Sigmoid colon (tissue), 6 donors: ENCODE measurements at regions not wholly inside any gene's neighbourhood (a gene's known extent, or its start where the extent isn't known, plus 50 kb on each side); places are given as distances from the start of the nearest gene placed in this dataset.
"Not testable (repeated sequence)": the region's sequence is repeated elsewhere in the genome, so short reads cannot be mapped to it uniquely, and the experiment has no call there.

Experiments
- DNase-seq: peaks from one replicate; pipeline ENCODE4 v3.0.0-alpha.2; 2019
- H3K27ac ChIP-seq, 4 donors: fragments of 200-600 bp; sonication (generic); one replicate each; pipeline ENCODE4 v1.5.1; 2016 to 2019; ENCODE audit warnings: mild to moderate bottlenecking in 1 of 4
- H3K27me3 ChIP-seq, 3 donors: fragments of 200-600 bp; sonication (generic); one replicate each; pipeline ENCODE4 v1.5.1; 2019; ENCODE audit warnings: mild to moderate bottlenecking in 1 of 3
- H3K36me3 ChIP-seq, 4 donors: fragments of 200-600 bp; sonication (generic); one replicate each; pipeline ENCODE4 v1.5.1; 2016 to 2019
- H3K4me1 ChIP-seq, 4 donors: fragments of 200-600 bp; sonication (generic); one replicate each; pipeline ENCODE4 v1.5.1; 2017 to 2019
- H3K4me3 ChIP-seq, 4 donors: fragments of 200-600 bp; sonication (generic); one replicate each; pipeline ENCODE4 v1.5.1; 2017 to 2019; ENCODE audit warnings: mild to moderate bottlenecking in 2 of 4, moderate library complexity in 1 of 4
- H3K9me3 ChIP-seq, 4 donors: fragments of 200-600 bp in 3 of 4; sonication (generic) in 3 of 4; one replicate each; pipeline versions ENCODE4 v1.5.1 to v1.6.1; 2013 to 2019
- EP300 ChIP-seq, 4 donors: sonication (generic); formaldehyde crosslinking; IDR thresholded peaks; one replicate each; pipeline ENCODE4 v1.6.1; 2017; ENCODE audit warnings: antibody characterized with exemption in 4 of 4
- POLR2A ChIP-seq, 2 donors: fragments of 450-650 bp; IDR thresholded peaks; one replicate each; pipeline ENCODE4 v1.6.1; 2016; ENCODE audit warnings: antibody characterized with exemption in 2 of 2, mild to moderate bottlenecking in 2 of 2, moderate library complexity in 2 of 2
- POLR2AphosphoS5 ChIP-seq, 4 donors: sonication (generic); formaldehyde crosslinking; IDR thresholded peaks; one replicate each; pipeline ENCODE4 v1.6.1; 2017; ENCODE audit warnings: antibody characterized with exemption in 4 of 4
- WGBS, 2 donors: extraction: QIAGEN DNeasy Blood & Tissue Kit; methylation state at CpG; one replicate each; pipeline ENCODE4 v1.1.7; 2013; 5-methylcytosine and 5-hydroxymethylcytosine counted together
- intact Hi-C: fragments of 100-400 bp; cut with DNase I; formaldehyde crosslinking; loops from one replicate; pipeline ENCODE4 v1.15.1; 2023
- TF ChIP-seq, protein P1 (sequence below), 4 experiments: fragments of 450-650 bp in 3 of 4; fragments of 200-600 bp in 1 of 4; IDR thresholded peaks; one replicate each; pipeline ENCODE4 v1.5.1; 2016 to 2019; ENCODE audit warnings: antibody characterized with exemption in 4 of 4, mild to moderate bottlenecking in 3 of 4, moderate library complexity in 2 of 4
- donor health status: healthy with polysubstance abuse.
- donor health status: healthy.

DNA sequence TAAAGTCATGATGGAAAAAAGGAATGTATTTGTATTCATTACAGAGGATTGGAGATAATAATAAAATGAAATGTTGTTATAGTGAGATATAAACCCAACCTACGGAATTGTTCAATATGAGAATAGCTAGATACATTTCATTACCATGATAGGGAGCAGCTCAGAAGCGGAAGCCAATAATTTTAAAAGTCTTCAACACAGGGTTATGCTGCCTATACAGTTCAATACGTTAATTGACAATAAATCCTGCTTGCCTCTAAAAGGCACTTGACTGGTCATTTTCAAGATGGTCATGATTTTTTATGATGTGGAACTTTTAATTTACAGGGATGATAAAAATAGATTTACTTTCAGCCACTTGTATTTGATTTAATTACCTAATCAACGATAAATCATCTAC lies 506.8 kb downstream of the TMEM114 start:
- Histone ChIP-seq H3K27ac (no peak overlapping the region), H3K27me3 (no peaks in the 10 kb centered on the region), H3K9me3 (no peaks in the 10 kb centered on the region), H3K4me3 (no peak overlapping the region), H3K4me1 (no peaks in the 10 kb centered on the region), H3K36me3 (no peaks in the 10 kb centered on the region)
- TF ChIP-seq POLR2AphosphoS5 (IDR thresholded peaks at IDR 0.05): no peak
- no peak for TF ChIP-seq POLR2A (IDR thresholded peaks at IDR 0.05)
- TF ChIP-seq EP300 (IDR thresholded peaks at IDR 0.05): no peak
- TF ChIP-seq, protein P1, sequence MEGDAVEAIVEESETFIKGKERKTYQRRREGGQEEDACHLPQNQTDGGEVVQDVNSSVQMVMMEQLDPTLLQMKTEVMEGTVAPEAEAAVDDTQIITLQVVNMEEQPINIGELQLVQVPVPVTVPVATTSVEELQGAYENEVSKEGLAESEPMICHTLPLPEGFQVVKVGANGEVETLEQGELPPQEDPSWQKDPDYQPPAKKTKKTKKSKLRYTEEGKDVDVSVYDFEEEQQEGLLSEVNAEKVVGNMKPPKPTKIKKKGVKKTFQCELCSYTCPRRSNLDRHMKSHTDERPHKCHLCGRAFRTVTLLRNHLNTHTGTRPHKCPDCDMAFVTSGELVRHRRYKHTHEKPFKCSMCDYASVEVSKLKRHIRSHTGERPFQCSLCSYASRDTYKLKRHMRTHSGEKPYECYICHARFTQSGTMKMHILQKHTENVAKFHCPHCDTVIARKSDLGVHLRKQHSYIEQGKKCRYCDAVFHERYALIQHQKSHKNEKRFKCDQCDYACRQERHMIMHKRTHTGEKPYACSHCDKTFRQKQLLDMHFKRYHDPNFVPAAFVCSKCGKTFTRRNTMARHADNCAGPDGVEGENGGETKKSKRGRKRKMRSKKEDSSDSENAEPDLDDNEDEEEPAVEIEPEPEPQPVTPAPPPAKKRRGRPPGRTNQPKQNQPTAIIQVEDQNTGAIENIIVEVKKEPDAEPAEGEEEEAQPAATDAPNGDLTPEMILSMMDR (IDR thresholded peaks at IDR 0.05): no peak
- 86 to 87% methylated on average over 4 of the region's 4 CpGs for WGBS, 2 donors
- no peak for DNase-seq
- intact Hi-C loops: no loop called here

DNA sequence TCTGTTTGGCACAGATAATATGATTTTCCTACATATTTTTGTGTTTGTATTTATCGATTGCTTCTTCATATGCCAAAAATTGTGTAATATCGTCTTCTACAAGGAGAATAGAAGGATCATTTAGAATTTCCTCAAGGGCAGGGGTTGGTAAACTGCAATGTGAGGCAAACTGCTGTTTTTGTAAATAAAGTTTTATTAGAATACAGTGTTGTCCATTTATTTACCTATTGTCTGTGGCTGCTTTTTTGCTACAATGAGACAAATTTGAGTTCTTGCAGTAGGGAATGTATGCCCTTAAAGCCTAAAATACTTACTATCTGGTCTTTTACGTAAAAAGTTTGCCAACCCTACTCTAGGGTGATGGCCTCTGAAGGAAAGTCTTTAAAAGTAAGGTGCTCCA lies 509.5 kb downstream of the TMEM114 start:
- Histone ChIP-seq H3K27me3 (no peaks in the 10 kb centered on the region), H3K4me3 (no peak overlapping the region), H3K36me3 (no peaks in the 10 kb centered on the region), H3K9me3 (no peaks in the 10 kb centered on the region), H3K4me1 (no peaks in the 10 kb centered on the region), H3K27ac (no peak overlapping the region)
- TF ChIP-seq POLR2A (IDR thresholded peaks at IDR 0.05): no peak
- no peak for TF ChIP-seq EP300 (IDR thresholded peaks at IDR 0.05)
- TF ChIP-seq, protein P1 (IDR thresholded peaks at IDR 0.05): no peak
- TF ChIP-seq POLR2AphosphoS5 (IDR thresholded peaks at IDR 0.05): no peak
- no peak for DNase-seq
- intact Hi-C loops: no loop called here
- WGBS, 2 donors: 83 to 87% methylated on average over 3 of the region's 3 CpGs

DNA sequence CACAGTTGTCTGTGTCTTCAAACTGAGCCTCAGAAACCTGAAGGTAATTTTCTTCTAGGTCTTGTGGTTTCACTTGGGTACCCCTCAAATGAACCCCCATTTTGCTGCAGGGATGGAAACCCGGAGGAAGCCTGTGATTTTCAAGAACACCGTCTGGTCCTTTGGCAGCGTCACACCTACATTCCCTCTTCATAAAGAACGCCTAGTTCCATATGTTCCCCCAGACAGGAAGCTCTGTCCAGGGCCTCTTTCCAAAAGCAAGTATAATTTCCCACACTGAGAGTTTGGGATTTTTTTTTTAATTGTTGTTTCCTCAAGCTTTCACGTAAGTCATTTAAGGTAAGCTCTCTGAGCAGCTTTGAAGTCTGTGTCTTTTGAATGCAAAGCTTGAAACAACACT lies 515.0 kb downstream of the TMEM114 start:
- H3K36me3 ChIP-seq: no peaks in the 10 kb centered on the region
- H3K27ac ChIP-seq: no peak overlapping the region
- no peaks in the 10 kb centered on the region for H3K4me1 ChIP-seq
- intact Hi-C loops: no loop called here
- no peaks in the 10 kb centered on the region for H3K27me3 ChIP-seq
- H3K4me3 ChIP-seq: no peak overlapping the region
- no peak for TF ChIP-seq POLR2A (IDR thresholded peaks at IDR 0.05)
- TF ChIP-seq, protein P1 (IDR thresholded peaks at IDR 0.05): no peak
- TF ChIP-seq EP300 (IDR thresholded peaks at IDR 0.05): no peak
- TF ChIP-seq POLR2AphosphoS5 (IDR thresholded peaks at IDR 0.05): no peak
- no peaks in the 10 kb centered on the region for H3K9me3 ChIP-seq
- no peak for DNase-seq
- WGBS, 2 donors: 84 to 91% methylated on average over 5 of the region's 5 CpGs

DNA sequence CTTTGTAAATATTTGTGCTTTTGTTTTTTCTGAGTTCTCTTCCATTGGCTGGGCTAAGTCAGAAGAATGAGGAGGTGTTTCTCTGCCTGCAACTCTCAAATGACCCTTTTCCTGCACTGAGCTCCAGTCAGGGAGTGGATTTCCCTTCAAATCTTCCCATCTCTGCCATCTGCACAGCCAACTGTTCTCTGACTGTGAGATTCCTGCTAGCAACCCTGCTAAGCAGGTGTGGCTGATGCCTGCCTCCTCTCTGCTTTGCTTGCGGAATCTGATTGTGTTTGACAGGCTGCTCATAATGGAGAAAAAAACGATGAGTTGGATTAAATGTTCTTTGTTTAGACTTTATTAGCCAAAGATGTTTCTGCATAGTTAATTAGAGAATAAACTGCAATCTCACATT lies 519.8 kb downstream of the TMEM114 start:
- DNase-seq: no peak
- intact Hi-C loops: no loop called here
- Histone ChIP-seq H3K4me3 (no peak overlapping the region), H3K36me3 (no peaks in the 10 kb centered on the region), H3K9me3 (peaks cover 0 to 6% (median 2%) of the 10 kb centered on the region in 4 donors), H3K4me1 (no peaks in the 10 kb centered on the region), H3K27me3 (no peaks in the 10 kb centered on the region), H3K27ac (no peak overlapping the region)
- WGBS, 2 donors: 67 to 79% methylated on average over 2 of the region's 2 CpGs
- no peak for TF ChIP-seq EP300 (IDR thresholded peaks at IDR 0.05)
- TF ChIP-seq POLR2AphosphoS5 (IDR thresholded peaks at IDR 0.05): no peak
- no peak for TF ChIP-seq POLR2A (IDR thresholded peaks at IDR 0.05)
- TF ChIP-seq, protein P1 (IDR thresholded peaks at IDR 0.05): no peak

DNA sequence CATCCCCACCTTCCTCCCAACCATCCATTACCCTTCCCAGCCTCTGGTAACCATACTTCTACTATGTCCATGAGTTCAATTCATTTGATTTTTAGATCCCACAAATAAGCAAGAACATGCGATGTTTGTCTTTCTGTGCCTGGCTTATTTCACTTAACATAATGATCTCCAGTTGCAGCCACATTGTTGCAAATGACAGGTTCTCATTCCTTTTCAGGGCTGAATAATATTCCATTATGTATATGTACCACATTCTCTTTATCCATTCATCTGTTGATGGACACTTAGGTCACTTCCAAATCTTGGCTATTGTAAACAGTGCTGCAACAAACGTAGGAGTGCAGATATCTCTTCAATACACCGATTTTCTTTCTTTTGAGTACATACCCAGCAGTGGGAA lies 522.1 kb downstream of the TMEM114 start:
- intact Hi-C loops, H3K4me3 ChIP-seq, H3K9me3 ChIP-seq, H3K4me1 ChIP-seq, H3K27ac ChIP-seq, H3K27me3 ChIP-seq, DNase-seq, H3K36me3 ChIP-seq: not testable (repeated sequence)
- WGBS, 2 donors: 87 to 92% methylated on average over 3 of the region's 3 CpGs
